Fibroblast of villous mesenchyme (primary cell): ENCODE measurements at regions not wholly inside any gene's neighbourhood (a gene's known extent, or its start where the extent isn't known, plus 50 kb on each side); places are given as distances from the start of the nearest gene placed in this dataset.

Experiments used
- DNase-seq: peaks from one replicate; pipeline ENCODE4 v3.0.0-alpha.2; 2010; ENCODE audit warnings: low read depth
- H3K4me3 ChIP-seq: 2 replicates; pipeline ENCODE4 v1.5.1; 2011; ENCODE audit warnings: low read depth, mild to moderate bottlenecking, low read length
- TF ChIP-seq, protein P1 (sequence below): IDR thresholded peaks from 2 replicates; pipeline ENCODE4 v1.5.1; 2012; ENCODE audit warnings: low read depth, mild to moderate bottlenecking, low read length; ENCODE audit not compliant: insufficient read depth

DNA sequence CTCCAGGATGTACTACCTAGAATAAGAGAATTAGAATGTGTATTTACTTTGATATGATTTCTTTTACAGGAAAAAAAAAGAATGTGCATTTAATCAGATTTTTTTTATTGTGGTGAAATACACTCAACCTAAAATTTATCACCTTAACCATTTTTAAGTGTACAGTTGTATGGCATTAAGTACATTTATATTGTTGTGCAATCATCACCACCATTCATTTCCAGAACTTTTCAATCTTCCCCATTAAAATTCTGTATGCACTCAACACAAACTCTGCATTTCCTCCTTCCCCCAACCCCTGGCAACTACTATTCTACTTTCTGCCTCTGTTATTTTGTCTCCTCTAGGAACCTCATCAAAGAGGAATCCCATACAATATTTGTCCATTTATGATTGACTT is 66.0 kb upstream of the APC start:
- TF ChIP-seq, protein P1, sequence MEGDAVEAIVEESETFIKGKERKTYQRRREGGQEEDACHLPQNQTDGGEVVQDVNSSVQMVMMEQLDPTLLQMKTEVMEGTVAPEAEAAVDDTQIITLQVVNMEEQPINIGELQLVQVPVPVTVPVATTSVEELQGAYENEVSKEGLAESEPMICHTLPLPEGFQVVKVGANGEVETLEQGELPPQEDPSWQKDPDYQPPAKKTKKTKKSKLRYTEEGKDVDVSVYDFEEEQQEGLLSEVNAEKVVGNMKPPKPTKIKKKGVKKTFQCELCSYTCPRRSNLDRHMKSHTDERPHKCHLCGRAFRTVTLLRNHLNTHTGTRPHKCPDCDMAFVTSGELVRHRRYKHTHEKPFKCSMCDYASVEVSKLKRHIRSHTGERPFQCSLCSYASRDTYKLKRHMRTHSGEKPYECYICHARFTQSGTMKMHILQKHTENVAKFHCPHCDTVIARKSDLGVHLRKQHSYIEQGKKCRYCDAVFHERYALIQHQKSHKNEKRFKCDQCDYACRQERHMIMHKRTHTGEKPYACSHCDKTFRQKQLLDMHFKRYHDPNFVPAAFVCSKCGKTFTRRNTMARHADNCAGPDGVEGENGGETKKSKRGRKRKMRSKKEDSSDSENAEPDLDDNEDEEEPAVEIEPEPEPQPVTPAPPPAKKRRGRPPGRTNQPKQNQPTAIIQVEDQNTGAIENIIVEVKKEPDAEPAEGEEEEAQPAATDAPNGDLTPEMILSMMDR: no peak
- DNase-seq: no peak
- no peak overlapping the region for H3K4me3 ChIP-seq

DNA sequence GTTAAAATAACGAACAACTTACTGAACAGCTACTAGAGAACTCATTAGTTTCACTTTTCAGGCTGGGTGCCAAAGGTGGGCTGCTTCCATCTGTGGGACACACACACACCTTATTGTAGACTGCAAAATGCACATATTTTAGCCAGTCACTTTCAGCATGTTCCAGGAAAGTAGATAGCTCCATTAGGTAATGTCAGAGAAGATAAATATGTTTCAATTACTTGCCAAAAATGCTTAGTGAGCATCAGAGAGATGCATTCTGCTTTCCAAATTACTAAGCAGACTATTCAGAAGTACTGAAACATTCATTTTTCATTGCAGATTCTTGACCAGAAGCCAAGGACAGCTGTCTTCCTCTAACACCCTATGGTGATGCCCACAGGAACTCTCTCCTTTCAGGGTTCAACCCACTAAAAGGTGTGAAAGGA is 56.2 kb upstream of the APC start:
- DNase-seq: no peak
- no peak overlapping the region for H3K4me3 ChIP-seq
- TF ChIP-seq, protein P1: no peak

DNA sequence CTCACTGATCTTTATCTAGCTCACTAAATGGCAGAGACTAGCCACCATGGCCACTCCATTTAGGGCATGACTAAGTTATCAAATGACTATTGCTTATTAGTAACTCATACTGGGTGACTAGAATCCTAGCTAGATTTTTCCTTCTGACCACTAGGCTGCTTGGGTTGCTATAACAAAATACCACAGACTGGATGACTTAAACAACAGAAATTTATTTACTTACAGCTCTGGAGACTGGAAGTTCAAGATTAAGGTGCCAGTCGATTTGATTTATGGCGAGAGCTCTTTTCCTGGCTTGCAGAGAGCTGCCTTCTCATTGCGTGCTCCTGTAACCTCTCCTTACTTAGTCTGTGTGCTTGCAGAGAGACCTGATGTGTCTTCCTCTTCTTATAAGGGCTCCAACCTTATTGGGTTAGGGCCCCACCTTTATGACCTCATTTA is 55.0 kb upstream of the APC start:
- DNase-seq: peak; percentile 60
- TF ChIP-seq, protein P1: no peak
- H3K4me3 ChIP-seq: no peak overlapping the region

DNA sequence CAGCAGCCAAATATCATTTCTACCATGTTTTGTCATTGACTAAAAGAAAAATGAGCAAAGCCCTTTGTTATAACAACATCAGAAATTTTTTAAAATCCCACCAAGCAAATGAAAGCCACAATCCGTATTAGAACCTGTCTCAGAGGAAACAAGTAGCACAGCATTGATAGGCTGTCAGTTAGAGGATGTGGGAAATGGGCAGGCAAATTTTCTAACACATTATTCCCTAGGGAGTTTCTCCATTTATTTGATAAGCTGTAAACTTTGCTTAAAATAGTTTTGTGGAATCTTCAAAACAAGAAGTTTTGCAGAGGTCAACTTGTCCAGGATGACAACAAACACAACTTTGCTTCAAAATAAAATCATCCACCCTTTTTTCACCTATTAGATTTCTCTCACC is 53.6 kb upstream of the APC start:
- DNase-seq: no peak
- no peak overlapping the region for H3K4me3 ChIP-seq
- TF ChIP-seq, protein P1: no peak

DNA sequence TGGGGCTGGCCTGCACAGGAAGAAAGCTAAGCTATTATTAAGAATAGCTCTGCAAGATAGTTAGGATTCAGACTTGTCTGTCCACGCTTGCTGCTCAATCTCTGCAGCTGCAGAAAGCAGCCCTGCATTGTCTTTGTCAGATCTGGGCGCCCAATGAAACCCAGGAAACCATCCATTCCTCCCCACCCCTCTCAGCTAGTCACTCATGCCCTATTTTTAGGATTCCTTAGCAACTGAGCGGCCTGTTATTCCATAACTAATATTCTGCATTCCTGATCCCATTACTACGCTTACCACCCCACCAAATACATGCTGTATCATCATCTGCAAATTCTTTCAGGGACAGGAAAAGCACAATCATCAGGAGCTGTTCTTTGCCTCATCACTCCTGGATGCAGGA is 52.9 kb upstream of the APC start:
- DNase-seq: peak; percentile 37
- H3K4me3 ChIP-seq: no peak overlapping the region
- TF ChIP-seq, protein P1: no peak

DNA sequence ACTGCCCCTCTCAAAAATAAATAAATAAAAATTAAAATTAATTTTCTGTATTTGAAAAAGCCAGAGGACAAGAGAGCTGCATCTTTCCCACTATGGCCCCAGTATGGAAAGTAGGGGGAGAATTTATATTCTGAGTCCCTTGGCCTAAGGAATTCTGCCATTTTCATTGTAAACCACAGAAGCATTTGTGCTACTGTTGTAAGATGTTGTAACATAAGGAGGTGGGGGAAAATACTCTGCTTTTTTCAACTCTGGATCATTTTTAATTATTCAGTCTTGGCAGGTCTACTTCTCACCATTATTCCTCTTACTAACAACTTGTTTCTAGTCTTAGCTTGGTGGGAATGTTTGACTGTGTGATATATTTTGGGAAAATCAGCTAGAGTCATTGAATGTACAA is 52.3 kb upstream of the APC start:
- no peak for DNase-seq
- H3K4me3 ChIP-seq: no peak overlapping the region
- TF ChIP-seq, protein P1: no peak

DNA sequence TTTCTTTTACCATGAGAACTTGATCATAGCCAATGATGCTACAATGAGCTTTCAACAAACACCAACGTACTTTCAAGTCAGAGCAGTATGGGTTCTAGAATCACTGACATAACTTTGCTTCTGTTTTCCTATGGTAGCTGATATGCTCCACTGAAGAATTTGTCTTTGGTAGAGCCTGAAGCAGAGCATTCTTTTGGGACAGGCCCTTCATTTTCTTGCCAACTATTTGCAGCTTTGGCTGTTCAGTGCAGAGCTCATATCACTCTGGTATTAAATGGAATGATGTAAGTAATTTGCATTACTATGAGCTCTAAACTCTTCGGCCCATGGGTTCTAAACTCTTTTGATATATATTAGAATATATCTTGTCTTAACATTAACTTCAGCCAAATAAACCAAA is 51.8 kb upstream of the APC start:
- TF ChIP-seq, protein P1: no peak
- H3K4me3 ChIP-seq: no peak overlapping the region
- no peak for DNase-seq
